Activated T-cell treated with anti-CD3 and anti-CD28 coated beads, Interleukin-2, amount 50 U/mL, for 24 hours (primary cell): ENCODE measurements at regions not wholly inside any gene's neighbourhood (a gene's known extent, or its start where the extent isn't known, plus 50 kb on each side); places are given as distances from the start of the nearest gene placed in this dataset.
"Not testable (repeated sequence)": the region's sequence is repeated elsewhere in the genome, so short reads cannot be mapped to it uniquely, and the experiment has no call there.

Experiments used
- DNase-seq: peaks from one replicate; pipeline ENCODE4 v3.0.0-alpha.2; 2020
- H3K27ac Mint-ChIP-seq: 2 replicates; pipeline ENCODE4 v1.8.0; 2020; ENCODE audit warnings: mild to moderate bottlenecking, mixed read lengths
- H3K27me3 Mint-ChIP-seq: 2 replicates; pipeline ENCODE4 v1.8.0; 2020; ENCODE audit warnings: mixed read lengths
- H3K36me3 Mint-ChIP-seq: 2 replicates; pipeline ENCODE4 v1.8.0; 2020; ENCODE audit warnings: low read depth, mixed read lengths
- H3K4me1 Mint-ChIP-seq: 2 replicates; pipeline ENCODE4 v1.8.0; 2020; ENCODE audit warnings: low read depth, mixed read lengths
- H3K4me3 Mint-ChIP-seq: 2 replicates; pipeline ENCODE4 v1.8.0; 2020; ENCODE audit warnings: mild to moderate bottlenecking, moderate library complexity, mixed read lengths
- H3K9me3 Mint-ChIP-seq: 2 replicates; pipeline ENCODE4 v1.8.0; 2020; ENCODE audit warnings: mixed read lengths

DNA sequence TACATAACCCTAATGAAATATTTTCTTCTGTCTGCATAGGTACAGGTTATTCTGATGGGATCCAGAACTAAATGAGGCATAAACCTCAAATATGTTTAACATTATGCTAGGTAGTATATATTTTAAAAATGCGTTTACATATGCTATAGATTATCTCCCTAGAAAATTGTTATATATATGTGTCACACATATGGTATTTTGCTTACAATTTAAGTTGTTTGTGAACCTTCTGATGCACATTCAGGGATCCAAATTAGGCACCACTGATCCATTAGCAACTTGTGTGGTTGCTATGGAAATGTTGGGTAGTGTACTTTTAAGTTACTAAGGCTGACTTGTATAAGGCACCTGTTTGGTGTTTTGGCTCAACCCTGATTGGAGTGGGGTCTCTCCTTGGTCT, 456.7 kb downstream of the AEBP2 start:
- Mint-ChIP-seq H3K27ac (no peak overlapping the region), H3K36me3 (no peaks in the 10 kb centered on the region), H3K4me3 (no peak overlapping the region), H3K4me1 (peaks cover 23% of the 10 kb centered on the region), H3K9me3 (no peaks in the 10 kb centered on the region), H3K27me3 (peaks cover 3% of the 10 kb centered on the region)
- DNase-seq, result no peak

DNA sequence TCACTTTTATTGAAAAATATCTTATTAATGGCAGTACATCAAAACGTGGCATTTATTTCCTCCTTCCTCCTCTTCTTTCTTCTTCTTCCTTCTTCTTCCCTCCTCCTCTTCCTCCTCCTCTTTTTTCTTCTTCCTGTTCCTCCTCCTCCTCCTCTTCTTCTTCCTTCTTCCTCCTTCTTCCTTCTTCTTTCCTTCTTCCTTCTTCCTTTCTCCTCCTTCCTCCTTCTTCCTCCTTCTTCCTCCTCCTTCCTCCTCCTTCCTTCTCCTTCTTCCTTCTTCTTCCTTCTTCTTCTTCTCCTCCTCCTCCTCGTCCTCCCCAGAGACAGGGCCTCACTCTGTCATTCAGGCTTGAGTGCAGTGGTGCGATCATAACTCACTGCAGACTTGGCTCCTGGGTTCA, 457.2 kb downstream of the AEBP2 start:
- no peak for DNase-seq
- H3K27me3 Mint-ChIP-seq, result peaks cover 3% of the 10 kb centered on the region
- H3K9me3 Mint-ChIP-seq, result no peaks in the 10 kb centered on the region
- no peak overlapping the region for H3K4me3 Mint-ChIP-seq
- no peaks in the 10 kb centered on the region for H3K36me3 Mint-ChIP-seq
- H3K27ac Mint-ChIP-seq, result no peak overlapping the region
- H3K4me1 Mint-ChIP-seq, result peaks cover 23% of the 10 kb centered on the region

DNA sequence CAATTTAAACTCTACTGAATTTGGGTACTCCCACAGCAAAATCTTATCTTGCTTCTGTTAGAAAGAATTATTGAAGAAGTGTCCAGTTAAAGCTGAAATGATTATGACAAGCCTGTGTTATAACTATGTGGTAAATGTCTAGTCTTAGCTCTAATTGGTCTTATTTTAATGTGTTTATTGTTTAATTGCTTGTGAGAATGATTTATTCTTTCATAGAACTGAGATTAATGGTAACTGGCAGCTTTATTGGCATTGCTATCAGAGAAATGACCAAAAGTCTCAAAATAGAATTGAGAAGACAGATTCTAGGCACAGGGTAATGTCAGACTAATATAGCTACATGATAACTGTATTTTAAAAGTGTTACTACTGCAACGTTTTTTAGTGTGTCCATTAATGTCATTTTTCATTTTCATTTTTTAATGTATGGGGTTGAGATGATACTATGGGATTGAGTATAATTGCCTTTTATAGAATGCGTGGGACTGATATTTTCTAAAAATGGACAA, 458.7 kb downstream of the AEBP2 start:
- peaks cover 3% of the 10 kb centered on the region for H3K27me3 Mint-ChIP-seq
- H3K4me3 Mint-ChIP-seq, result no peak overlapping the region
- DNase-seq, result no peak
- H3K27ac Mint-ChIP-seq, result no peak overlapping the region
- H3K9me3 Mint-ChIP-seq, result no peaks in the 10 kb centered on the region
- H3K4me1 Mint-ChIP-seq, result peaks cover 23% of the 10 kb centered on the region
- H3K36me3 Mint-ChIP-seq, result no peaks in the 10 kb centered on the region

DNA sequence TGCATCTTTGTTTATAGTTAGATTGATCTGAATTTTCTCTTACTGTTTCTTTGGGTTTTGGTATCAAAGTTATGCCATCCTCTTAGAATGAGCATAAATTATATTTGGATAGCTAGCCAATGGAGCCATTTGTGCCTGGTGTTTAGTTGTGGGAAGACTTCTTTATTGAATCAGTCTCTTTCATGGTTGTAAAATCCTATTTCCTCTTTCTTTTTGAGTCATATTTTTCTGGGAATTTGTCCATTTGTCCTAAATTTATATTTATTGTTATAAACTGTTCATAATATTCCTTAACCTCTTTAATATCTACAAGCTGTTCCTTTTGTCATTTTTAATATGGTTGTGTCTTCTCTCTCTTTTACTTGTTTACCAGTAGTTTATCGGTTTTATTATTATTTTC, 462.5 kb downstream of the AEBP2 start:
- DNase-seq, result no peak
- Mint-ChIP-seq H3K27me3 (peaks cover 3% of the 10 kb centered on the region), H3K27ac (no peak overlapping the region), H3K4me1 (no peaks in the 10 kb centered on the region), H3K9me3 (no peaks in the 10 kb centered on the region), H3K4me3 (no peak overlapping the region), H3K36me3 (no peaks in the 10 kb centered on the region)

DNA sequence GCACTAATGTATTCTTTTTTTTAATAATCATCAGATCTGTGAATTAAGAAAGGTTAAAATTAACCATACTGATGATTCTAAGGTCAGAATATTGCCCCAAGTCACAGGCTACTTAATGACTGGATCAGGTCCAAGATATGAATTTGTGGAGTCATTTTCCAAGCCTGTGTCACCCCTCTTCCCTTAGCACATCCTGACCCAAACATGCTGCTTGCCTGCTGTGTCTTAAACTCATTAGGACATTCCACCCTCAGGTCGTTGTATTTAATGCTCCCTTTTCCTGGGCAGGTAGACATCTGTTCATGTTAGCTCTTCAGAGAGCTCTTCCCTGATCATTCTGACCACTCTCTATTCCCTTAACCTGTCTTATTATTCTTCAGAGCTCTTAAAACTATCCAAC, 463.5 kb upstream of the PDE3A start:
- no peaks in the 10 kb centered on the region for H3K36me3 Mint-ChIP-seq

DNA sequence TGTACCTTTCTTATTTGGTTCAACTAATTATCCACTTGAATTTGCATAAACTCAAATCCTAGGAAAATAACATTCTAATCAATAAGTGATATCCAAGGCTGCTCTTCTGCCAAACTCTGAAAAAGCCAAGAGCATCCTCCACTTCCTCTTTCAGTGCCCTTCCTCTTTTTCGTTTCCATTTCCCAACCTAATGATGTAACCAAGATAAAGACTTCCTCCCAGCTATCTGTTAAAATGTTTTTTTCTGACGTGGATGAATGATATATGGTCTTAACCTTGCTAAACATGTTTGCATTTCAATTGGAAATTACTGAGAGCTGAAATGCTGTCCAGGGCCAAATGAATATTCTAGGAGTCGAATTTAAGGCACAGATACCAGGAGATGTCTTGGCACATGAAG, 459.5 kb upstream of the PDE3A start:
- H3K27ac Mint-ChIP-seq, result no peak overlapping the region
- H3K27me3 Mint-ChIP-seq, result peaks cover 2% of the 10 kb centered on the region
- H3K9me3 Mint-ChIP-seq, result peaks cover 2% of the 10 kb centered on the region
- no peaks in the 10 kb centered on the region for H3K36me3 Mint-ChIP-seq
- H3K4me1 Mint-ChIP-seq, result peaks cover 5% of the 10 kb centered on the region
- H3K4me3 Mint-ChIP-seq, result no peak overlapping the region
- no peak for DNase-seq

More for the DNA sequence above, 463.5 kb upstream of the PDE3A start:
- Mint-ChIP-seq H3K4me1 (peaks cover 5% of the 10 kb centered on the region), H3K9me3 (peaks cover 2% of the 10 kb centered on the region), H3K4me3 (no peak overlapping the region), H3K27me3 (no peaks in the 10 kb centered on the region), H3K27ac (no peak overlapping the region)
- no peak for DNase-seq

DNA sequence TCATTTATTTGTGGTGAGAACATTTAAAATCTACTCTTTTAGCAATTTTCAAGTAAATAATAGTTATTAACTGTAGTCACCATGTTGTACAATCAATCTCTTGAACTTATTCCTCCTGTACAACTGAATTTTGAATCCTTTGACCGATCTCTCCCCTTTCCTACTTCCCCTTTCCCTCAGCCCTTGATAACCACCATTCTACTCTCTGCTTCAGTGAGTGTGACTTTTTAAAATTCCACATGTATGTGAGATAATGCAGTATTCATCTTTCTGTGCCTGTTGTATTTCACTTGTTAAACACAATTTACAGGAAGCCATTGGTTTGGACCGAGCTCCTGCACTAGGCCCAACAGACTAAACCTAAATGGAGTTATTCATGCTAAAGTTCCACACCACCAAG, 458.9 kb upstream of the PDE3A start:
- H3K36me3 Mint-ChIP-seq, result no peaks in the 10 kb centered on the region
- no peak overlapping the region for H3K27ac Mint-ChIP-seq
- H3K4me3 Mint-ChIP-seq, result no peak overlapping the region
- H3K9me3 Mint-ChIP-seq, result peaks cover 2% of the 10 kb centered on the region
- no peak for DNase-seq
- H3K4me1 Mint-ChIP-seq, result peaks cover 5% of the 10 kb centered on the region
- H3K27me3 Mint-ChIP-seq, result peaks cover 3% of the 10 kb centered on the region

DNA sequence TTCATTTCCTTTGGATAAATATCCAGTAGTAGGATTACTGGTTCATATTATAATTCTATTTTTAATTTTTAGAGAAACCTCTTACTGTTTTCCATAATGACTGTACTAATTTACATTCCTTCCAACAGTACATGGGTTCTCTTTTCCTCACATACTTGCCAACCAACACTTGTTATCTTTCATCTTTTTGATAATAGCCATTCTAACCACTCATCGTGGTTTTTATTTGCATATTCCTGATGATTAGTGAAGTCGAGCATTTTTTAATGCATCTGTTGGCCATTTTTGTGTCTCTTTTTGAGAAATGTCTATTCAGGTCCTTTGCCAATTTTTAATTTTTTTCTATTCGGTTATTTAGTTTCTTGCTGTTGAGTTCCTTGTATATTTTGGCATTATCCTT, 457.7 kb upstream of the PDE3A start:
- H3K27me3 Mint-ChIP-seq, result peaks cover 7% of the 10 kb centered on the region
- no peak for DNase-seq
- peaks cover 2% of the 10 kb centered on the region for H3K9me3 Mint-ChIP-seq
- H3K4me1 Mint-ChIP-seq, result peaks cover 5% of the 10 kb centered on the region
- no peaks in the 10 kb centered on the region for H3K36me3 Mint-ChIP-seq
- no peak overlapping the region for H3K27ac Mint-ChIP-seq
- no peak overlapping the region for H3K4me3 Mint-ChIP-seq

DNA sequence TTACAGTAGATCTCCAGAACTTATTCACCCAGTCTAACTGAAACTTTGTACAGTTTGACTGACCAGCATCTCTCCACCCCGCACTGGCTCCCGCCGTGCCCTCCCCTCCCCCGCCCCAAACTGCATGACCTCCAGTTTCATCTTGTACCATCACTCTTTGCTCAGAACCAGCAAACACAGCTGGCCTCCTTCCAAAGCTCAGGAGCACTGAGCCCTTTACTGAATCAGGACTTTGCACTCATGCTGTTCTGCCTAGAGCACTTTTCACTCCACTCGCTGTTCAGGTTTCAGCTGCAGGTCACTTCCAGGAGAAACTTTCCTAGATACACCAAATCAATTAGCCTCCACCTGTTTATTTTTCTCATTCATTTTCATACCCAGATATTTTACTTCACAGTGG, 455.3 kb upstream of the PDE3A start:
- H3K27me3 Mint-ChIP-seq, result peaks cover 8% of the 10 kb centered on the region

DNA sequence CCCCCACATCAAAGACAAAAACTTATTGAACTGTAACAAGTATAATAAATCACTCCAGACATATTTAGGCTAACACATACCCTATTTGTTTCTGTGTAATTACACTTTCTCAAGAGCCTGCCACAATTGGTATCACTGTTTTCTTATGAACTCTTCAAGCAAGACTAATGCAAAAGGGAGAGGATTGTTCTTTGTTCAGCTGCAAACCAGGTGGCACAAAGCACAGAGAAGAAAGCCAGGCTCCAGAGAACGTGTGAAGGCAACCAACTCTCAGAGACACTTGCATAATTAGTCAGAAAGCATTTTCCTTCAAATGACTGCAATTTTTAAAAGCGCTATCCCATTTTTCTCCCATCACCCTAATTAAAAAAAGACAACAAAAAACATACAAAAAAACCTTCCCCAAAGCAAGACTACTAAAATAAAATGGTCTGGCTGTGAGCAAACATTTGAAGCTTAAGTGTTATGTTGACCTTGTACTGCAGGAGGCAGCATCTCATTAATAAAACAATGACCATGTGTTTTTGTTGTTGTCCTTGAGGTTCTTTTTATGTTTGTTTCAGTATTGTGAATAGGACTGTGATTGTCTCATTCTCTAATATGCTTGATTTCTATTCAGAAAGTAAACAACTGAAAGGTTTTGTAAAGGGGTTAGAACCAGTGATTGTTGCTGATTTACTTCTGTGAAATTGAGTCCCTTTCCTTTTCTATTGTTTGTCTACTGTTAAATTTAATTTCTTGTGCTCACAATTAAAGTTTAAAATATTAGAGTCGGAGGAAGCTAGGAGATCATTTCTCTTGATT, 452.7 kb upstream of the PDE3A start:
- Mint-ChIP-seq H3K4me1 (no peaks in the 10 kb centered on the region), H3K4me3 (no peak overlapping the region), H3K36me3 (no peaks in the 10 kb centered on the region), H3K27ac (no peak overlapping the region), H3K27me3 (peaks cover 8% of the 10 kb centered on the region), H3K9me3 (no peaks in the 10 kb centered on the region)
- DNase-seq, result no peak

More for the DNA sequence above, 455.3 kb upstream of the PDE3A start:
- Mint-ChIP-seq H3K4me3 (no peak overlapping the region), H3K27ac (no peak overlapping the region), H3K9me3 (peaks cover 2% of the 10 kb centered on the region), H3K36me3 (no peaks in the 10 kb centered on the region), H3K4me1 (peaks cover 5% of the 10 kb centered on the region)
- DNase-seq, result no peak

DNA sequence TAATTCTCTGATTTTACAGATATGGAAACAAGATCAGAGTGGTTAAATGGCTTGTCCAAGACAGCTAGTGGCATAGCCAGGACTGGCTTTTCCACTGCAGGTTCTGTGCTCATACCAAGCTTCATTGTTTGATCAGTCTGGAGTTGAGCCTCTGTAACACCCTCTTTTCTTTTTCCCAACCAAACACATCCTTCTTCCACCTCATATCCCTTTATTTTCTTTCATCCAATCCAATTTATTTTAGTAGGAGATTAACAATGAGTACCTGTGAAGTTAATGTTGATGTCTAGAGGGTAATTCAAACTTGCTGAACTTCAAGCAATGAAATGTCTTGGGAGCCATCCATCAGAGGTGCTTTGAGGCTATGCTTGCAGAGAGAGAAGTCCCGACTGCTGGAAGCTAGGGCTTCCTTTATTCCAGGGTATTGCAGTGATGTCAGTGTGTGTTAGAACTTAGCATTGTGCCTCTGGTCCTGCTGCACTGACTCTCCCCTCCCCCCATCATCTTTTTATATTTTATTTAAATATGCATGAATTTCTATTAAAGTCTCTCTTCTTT, 452.1 kb upstream of the PDE3A start:
- Mint-ChIP-seq H3K36me3 (no peaks in the 10 kb centered on the region), H3K27me3 (peaks cover 8% of the 10 kb centered on the region), H3K9me3 (no peaks in the 10 kb centered on the region), H3K4me3 (no peak overlapping the region), H3K4me1 (no peaks in the 10 kb centered on the region), H3K27ac (no peak overlapping the region)
- no peak for DNase-seq

DNA sequence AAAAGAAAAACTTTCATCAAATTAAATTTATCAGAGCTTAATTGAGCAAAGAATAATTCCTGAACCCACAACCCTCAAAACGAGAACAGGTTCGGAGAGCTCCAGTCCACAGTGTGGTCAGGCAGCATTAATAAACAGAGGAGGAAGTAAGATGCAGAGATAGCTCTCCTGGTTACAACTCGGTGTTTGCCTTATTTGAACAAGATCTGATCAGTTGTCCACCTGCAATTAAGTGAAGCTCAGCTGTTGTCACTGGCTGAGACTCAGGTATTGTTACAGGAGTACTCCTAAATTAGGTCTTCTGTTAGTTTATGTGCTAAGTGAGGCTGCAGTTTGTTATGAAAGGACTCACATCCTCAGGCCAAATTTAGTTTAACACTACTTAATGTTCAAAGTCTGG, 451.4 kb upstream of the PDE3A start:
- DNase-seq, result no peak
- Mint-ChIP-seq H3K4me1 (no peaks in the 10 kb centered on the region), H3K36me3 (no peaks in the 10 kb centered on the region), H3K9me3 (no peaks in the 10 kb centered on the region), H3K27ac (no peak overlapping the region), H3K27me3 (peaks cover 8% of the 10 kb centered on the region), H3K4me3 (no peak overlapping the region)

DNA sequence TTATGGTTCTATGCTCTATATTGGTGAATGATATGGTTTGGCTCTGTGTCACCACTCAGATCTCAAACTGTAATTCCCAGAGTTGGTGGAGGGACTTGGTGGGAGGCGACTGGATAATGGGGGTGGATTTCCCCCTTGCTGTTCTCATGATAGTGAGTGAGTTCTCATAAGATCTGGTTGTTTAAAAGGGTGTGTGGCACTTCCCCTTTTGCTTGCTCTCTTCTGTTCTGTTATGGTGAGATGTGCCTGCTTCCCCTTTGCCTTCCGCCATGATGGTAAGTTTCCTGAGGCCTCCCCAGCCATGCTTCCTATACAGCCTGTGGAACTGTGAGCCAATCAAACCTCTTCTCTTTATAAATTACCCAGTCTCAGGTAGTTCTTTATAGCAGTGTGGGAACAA, 446.6 kb upstream of the PDE3A start:
- H3K27me3 Mint-ChIP-seq, H3K9me3 Mint-ChIP-seq: not testable (repeated sequence)

DNA sequence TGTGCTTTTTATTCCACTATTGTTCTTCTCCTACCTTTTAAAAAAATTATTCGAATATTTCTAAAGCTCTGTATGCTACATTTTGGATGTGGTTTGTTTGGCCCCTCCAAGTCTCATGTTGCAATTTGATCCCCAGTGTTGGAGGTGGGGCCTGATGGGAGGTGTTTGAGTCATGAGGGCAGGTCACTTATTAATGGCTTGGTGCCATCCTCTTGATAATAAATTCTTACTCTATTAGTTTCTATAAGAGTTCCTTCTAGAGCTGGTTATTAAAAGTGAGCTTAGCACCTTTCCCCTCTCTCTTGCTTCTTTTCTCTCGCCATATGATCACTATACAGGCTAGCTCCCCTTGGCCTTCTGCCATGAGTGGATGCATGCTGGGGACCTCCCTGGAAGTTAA, 445.6 kb upstream of the PDE3A start:
- H3K9me3 Mint-ChIP-seq, result no peaks in the 10 kb centered on the region
- H3K36me3 Mint-ChIP-seq, result no peaks in the 10 kb centered on the region
- H3K4me3 Mint-ChIP-seq, result no peak overlapping the region
- H3K27ac Mint-ChIP-seq, result no peak overlapping the region
- H3K4me1 Mint-ChIP-seq, result no peaks in the 10 kb centered on the region
- no peak for DNase-seq
- H3K27me3 Mint-ChIP-seq, result no peaks in the 10 kb centered on the region

More for the DNA sequence above, 446.6 kb upstream of the PDE3A start:
- not testable (repeated sequence) for H3K4me1 Mint-ChIP-seq, H3K36me3 Mint-ChIP-seq, DNase-seq, H3K4me3 Mint-ChIP-seq, H3K27ac Mint-ChIP-seq

DNA sequence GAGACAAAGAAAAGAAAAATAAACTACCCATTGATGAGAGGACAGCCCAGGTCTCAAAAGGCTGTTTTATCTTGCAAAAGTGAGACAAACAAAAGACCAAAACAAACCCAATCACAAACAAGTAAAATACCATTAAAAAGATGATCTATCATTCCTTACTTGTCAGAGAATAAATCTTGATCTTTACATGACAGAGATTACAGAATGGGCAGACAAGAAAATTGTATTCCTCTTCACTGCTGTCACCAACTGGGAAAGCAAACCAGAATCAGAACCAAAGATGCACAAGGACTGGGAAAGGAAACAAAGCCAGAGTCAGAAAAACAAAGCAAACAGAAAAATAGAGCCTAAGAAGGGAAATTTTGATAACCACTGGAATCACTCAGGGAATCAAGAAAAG, 444.0 kb upstream of the PDE3A start:
- H3K27me3 Mint-ChIP-seq, result no peaks in the 10 kb centered on the region
- H3K36me3 Mint-ChIP-seq, result no peaks in the 10 kb centered on the region
- no peaks in the 10 kb centered on the region for H3K9me3 Mint-ChIP-seq
- no peak overlapping the region for H3K4me3 Mint-ChIP-seq
- no peak for DNase-seq
- H3K27ac Mint-ChIP-seq, result no peak overlapping the region
- no peaks in the 10 kb centered on the region for H3K4me1 Mint-ChIP-seq
